GM21529 (cell line): ENCODE measurements at regions not wholly inside any gene's neighbourhood (a gene's known extent, or its start where the extent isn't known, plus 50 kb on each side); places are given as distances from the start of the nearest gene placed in this dataset.
"Not testable (repeated sequence)": the region's sequence is repeated elsewhere in the genome, so short reads cannot be mapped to it uniquely, and the experiment has no call there.

Experiments
- ATAC-seq: cut with Tn5 transposase; IDR thresholded peaks from one replicate; pipeline ENCODE4 v1.9.1; 2021; ENCODE audit not compliant: unreplicated experiment

DNA sequence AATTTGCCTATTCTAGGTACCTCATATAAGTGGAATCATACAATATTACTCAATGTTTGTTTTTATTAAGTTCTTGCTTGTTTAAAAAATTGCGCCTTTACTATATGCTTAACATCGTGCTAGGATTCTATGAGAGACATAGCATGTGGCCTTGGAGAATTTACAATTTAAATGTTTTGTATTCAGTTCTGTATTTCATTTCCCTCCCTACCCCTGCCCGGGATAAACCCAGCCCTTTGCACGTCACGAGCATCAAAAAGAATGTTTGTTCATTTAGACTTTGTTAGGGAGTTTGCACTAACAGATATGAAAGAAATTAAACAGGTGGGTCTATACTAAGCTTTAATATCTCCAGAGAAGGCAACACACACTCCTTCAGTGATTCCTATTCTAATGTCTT is 75.7 kb downstream of the C18orf54 start:
- no peak for ATAC-seq

- ATAC-seq, result no peak
Observed at GRCh38 chr18:54433857-54434256, 76.2 kb downstream of the C18orf54 start.

DNA sequence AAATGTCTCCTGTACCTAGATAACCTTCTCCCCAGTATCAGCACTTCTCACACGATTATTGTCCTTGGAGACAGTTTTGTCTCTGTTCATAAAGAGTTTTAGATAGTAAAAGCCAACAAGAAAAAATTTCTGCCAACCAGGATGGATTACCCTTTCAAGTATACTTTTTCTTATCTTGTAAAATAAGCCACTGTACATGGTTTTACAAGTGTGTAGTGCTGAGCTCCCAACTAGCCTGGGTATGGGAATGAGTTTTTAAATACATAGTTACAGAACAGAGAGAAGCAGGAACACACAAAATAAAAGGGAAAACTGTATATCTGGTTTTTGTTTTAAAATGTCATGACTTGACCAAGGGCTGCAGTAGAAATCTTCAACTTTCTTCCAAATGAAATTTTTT is 76.7 kb downstream of the C18orf54 start:
- ATAC-seq, result no peak

- ATAC-seq, result no peak
Observed at GRCh38 chr18:54436501-54436900, 78.8 kb downstream of the C18orf54 start.

DNA sequence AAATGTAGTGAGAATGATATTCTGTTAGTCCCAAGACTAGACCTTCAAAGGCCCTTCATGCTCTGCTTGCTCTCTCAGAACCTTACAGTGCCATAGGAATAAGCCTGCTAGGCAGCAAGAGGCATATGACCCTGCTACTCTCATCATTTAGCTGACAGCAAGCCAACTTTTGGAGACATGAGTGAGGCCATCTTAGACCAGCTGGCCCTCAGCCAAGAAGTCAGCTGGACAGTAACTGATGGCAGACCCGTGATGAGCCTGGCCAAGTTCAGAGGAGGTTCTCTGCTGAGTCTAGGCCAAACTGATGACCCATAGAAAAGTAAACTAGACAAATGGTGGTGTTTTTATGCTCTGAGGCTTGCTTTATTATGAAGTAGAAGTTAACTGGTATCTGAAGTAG is 82.6 kb downstream of the C18orf54 start:
- no peak for ATAC-seq

DNA sequence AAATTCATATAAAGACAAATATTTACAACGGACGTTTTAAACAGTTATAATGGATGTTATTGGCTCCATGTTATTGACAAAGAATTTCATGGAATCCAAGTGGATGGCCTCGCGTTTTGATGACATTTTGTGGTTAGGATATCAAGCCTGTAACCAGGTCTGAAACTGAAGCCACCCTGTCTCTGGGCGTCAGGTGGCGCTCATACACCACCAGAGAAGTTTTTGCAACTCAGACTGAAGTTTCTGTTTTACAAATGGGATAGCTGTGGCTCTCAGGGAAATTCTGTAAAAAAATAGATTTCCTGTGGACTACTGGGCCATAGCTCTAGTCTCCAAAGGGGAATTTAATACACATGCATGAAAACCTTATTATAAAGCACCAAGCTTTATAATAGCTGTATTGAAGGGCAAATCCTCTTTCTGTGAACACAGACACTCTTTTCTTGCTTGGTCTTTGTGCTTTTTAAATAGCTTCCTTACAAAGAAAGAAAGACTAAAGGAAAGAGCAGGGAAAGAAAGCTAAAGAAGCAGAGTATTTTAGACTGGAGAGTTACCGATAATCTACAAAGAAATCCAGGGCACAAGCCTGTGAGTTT is 86.7 kb downstream of the C18orf54 start:
- ATAC-seq, result peak; percentile 90

GRCh38 chr18:54453996-54454395 is 96.3 kb downstream of the C18orf54 start:
- ATAC-seq, result no peak

GRCh38 chr18:54465502-54465901 is 107.8 kb downstream of the C18orf54 start:
- ATAC-seq, result no peak

DNA sequence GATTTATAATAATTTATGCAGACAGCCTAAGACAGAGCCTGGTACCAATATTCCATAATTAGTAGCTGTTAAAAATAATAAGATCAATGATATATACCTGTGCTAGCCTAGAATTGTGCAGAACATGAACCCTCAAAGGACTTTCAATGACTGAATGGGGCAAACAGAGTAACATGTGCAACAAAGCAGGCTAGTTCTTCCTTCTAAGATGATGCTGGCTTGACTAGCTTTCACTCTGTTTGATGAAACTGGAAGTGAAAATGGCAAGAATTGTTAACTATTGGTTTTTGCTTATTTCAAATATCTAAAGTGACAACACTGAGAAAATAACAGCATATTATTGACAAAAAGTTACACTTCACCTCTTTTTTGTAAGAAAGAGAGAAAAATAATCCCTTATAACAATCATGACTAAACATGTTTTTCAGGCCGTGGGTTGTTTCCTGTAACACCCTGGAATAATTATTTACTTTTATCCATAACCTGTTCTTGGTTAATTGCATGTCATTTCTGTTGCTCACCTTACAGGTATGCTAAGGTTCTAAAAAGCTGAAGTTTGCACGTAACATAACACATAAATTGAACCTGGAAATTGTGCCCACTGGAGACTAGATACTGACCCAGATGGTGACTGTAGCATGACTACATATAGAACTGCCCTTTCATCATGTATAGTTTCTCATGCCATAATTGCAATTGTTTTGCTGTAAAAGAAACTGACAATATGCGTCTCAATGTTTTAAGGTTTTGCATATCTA is 108.7 kb downstream of the C18orf54 start:
- ATAC-seq, result no peak

- ATAC-seq, result no peak
Observed at GRCh38 chr18:54479365-54479764, 111.7 kb upstream of the DYNAP start.

DNA sequence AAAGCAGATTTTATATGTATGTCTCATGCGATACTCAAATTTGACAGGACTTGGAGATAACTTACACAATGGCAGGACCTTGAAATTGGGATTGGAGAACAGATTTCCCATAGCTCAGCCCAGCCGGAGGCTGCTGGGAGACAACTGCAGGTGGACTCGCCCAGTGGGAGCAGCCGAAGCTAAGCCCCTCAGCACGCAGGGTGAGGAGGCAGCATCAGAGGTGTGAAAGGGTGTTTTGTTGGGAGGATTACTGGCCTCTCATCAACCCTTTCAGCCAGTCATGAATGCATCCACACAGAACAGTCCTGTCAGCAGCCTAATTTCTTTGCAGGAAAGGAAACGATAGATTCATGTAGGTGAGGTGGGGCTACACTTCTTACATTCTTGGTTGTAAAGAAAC is 110.4 kb upstream of the DYNAP start:
- no peak for ATAC-seq

DNA sequence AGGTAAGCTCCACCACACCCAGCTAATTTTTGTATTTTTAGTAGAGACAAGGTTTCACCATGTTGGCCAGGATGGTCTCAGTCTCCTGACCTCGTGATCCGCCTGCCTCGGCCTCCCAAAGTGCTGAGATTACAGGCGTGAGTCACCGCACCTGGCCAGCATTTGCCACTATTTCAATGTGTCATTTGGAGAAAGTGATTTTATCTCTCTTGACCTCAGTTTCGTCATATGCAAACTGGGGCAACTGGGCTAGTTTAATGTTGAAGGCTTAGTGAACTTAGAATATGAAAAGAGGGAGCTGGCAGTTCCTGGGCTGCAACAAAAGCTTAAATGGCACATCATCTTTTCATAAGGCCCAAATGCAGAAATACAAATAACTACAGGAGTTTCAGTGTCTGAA is 88.6 kb upstream of the DYNAP start:
- ATAC-seq, result not testable (repeated sequence)

GRCh38 chr18:54503131-54503894 is 87.7 kb upstream of the DYNAP start:
- ATAC-seq, result no peak

GRCh38 chr18:54506516-54507261 is 84.4 kb upstream of the DYNAP start:
- ATAC-seq, result peak; percentile 78

DNA sequence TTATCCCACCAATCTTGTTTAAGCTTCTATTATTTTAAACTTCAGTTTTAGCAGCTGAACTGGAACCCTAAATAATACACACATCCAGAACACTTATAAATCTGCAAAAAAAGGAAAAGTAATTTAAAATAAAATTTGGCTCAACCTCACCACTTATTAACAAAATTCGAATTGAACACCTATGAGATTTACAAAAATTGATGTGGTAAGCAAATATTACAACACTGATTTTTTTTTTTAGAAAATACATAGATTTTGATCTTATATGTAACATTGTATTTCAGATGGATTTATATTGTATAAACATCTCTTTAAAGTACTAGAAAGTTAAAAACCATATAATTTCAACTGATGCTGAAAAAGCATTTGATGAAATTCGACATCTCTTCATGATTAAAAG is 81.3 kb upstream of the DYNAP start:
- no peak for ATAC-seq

- ATAC-seq, result no peak
Observed at GRCh38 chr18:54515149-54515548, 75.9 kb upstream of the DYNAP start.

GRCh38 chr18:54517521-54517920 is 73.5 kb upstream of the DYNAP start:
- no peak for ATAC-seq

DNA sequence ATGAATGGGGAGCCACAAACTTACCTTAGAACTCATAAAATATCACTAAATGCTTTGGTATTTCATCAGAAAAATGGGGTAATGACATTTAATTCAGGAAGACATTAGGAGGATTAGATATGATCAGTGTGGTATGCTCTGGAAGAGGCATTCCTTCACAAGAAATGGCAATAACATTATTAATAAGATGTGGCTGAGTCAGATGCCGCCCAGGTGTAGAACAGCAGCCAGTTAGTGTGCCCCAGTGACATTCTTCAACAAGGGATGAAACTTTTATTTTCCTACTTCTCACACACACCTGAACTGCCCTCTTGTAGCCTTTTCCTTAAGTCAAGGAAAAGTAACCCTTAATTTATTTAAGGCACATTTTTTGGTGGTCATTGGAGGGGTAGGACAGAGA is 69.2 kb upstream of the DYNAP start:
- no peak for ATAC-seq

GRCh38 chr18:54528942-54529376 is 62.1 kb upstream of the DYNAP start:
- ATAC-seq, result no peak

- no peak for ATAC-seq
Observed at GRCh38 chr18:54529444-54529843, 61.6 kb upstream of the DYNAP start.

- no peak for ATAC-seq
Observed at GRCh38 chr18:54530285-54530684, 60.8 kb upstream of the DYNAP start.
